ENCODE measurements at regions not wholly inside any gene's neighbourhood (a gene's known extent, or its start where the extent isn't known, plus 50 kb on each side); places are given as distances from the start of the nearest gene placed in this dataset.

DNA sequence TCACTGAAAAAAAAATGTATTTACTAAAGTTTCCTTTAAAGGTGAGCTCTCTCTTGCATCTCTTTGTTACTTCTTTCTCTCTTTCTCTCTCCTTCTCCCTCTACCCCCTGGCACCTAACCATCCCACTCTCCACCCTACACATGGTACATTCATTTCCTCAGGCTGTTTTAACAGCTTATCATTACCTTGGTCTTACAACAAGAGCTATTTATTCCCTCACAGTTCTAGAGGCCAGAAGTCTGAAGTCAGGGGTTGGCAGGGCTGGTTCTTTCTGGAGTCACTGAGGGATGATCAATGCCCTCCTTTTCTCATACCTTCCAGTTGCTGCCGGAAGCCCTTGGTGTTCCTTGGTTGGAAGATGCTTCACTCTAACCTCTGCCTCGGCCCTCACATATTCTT is 91.1 kb upstream of the DSCAM start:
- TF ChIP-seq, protein P1, sequence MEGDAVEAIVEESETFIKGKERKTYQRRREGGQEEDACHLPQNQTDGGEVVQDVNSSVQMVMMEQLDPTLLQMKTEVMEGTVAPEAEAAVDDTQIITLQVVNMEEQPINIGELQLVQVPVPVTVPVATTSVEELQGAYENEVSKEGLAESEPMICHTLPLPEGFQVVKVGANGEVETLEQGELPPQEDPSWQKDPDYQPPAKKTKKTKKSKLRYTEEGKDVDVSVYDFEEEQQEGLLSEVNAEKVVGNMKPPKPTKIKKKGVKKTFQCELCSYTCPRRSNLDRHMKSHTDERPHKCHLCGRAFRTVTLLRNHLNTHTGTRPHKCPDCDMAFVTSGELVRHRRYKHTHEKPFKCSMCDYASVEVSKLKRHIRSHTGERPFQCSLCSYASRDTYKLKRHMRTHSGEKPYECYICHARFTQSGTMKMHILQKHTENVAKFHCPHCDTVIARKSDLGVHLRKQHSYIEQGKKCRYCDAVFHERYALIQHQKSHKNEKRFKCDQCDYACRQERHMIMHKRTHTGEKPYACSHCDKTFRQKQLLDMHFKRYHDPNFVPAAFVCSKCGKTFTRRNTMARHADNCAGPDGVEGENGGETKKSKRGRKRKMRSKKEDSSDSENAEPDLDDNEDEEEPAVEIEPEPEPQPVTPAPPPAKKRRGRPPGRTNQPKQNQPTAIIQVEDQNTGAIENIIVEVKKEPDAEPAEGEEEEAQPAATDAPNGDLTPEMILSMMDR (IDR thresholded peaks at IDR 0.05; ENCODE audit: insufficient read depth, low read depth, low read length, missing control alignments): no peak
- no peak for DNase-seq (ENCODE audit: low read depth)
- H3K4me3 ChIP-seq (ENCODE audit: low read depth, low read length): no peak overlapping the region

DNA sequence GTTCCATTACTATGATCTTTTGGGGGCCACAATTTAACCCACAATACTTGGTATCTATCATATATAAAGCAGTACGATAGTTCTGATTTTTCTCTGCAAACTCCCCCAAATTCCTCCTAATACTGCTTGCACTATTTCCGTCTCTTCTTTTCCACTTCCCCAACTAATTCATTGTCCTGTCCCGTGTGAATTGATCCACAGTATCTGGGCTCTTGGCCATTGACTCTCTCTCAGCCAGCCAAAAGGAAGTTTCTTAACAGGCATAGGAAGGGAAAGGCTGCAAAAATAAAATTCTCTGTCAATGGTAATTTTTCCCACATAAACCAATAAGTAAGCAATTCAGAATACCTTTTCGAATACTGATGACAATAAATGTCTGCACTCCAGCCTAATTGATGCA is 91.7 kb upstream of the DSCAM start:
- TF ChIP-seq, protein P1 (IDR thresholded peaks at IDR 0.05; ENCODE audit: insufficient read depth, low read depth, low read length, missing control alignments): no peak
- DNase-seq (ENCODE audit: low read depth): no peak
- H3K4me3 ChIP-seq (ENCODE audit: low read depth, low read length): no peak overlapping the region

DNA sequence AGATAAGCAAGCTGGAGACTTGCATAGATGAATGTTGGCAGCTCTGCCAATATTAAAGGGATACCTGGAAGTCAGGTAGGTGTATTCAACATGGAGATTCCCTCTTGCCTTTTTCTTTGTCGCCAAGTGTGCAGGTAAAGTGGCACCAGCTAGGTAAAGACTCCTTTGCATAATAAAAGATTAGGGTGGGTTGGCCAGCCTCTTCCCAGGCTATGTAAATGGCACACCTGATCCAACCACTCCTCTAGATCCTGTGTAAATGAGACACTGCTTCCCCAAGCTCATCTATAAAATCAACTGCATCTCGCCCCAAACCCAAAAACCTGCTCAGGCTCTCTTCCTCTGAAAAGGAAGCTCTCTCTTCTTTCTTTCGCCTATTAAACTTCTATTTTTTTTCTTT is 100.8 kb upstream of the DSCAM start:
- DNase-seq (ENCODE audit: low read depth): no peak
- TF ChIP-seq, protein P1 (IDR thresholded peaks at IDR 0.05; ENCODE audit: insufficient read depth, low read depth, low read length, missing control alignments): no peak
- no peak overlapping the region for H3K4me3 ChIP-seq (ENCODE audit: low read depth, low read length)

DNA sequence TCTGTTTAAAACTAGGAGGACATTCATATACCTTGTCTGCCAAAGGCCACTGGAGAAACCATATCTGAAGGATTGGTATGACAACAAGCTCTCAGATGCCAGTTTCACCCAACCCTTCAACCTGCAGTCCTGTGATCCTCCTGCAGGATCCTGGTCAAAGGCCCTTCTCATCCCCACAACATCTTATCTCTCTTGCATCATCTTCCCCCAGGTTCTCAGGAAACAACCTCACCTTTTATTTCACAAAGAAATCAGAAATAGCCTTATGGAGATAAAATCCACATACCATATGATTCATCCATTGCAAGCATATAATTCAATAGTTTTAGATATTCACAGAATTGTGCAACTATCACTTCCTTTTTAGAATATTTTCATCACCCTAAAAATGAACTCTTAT is 104.0 kb upstream of the DSCAM start:
- no peak for DNase-seq (ENCODE audit: low read depth)
- TF ChIP-seq, protein P1 (IDR thresholded peaks at IDR 0.05; ENCODE audit: insufficient read depth, low read depth, low read length, missing control alignments): no peak
- no peak overlapping the region for H3K4me3 ChIP-seq (ENCODE audit: low read depth, low read length)

DNA sequence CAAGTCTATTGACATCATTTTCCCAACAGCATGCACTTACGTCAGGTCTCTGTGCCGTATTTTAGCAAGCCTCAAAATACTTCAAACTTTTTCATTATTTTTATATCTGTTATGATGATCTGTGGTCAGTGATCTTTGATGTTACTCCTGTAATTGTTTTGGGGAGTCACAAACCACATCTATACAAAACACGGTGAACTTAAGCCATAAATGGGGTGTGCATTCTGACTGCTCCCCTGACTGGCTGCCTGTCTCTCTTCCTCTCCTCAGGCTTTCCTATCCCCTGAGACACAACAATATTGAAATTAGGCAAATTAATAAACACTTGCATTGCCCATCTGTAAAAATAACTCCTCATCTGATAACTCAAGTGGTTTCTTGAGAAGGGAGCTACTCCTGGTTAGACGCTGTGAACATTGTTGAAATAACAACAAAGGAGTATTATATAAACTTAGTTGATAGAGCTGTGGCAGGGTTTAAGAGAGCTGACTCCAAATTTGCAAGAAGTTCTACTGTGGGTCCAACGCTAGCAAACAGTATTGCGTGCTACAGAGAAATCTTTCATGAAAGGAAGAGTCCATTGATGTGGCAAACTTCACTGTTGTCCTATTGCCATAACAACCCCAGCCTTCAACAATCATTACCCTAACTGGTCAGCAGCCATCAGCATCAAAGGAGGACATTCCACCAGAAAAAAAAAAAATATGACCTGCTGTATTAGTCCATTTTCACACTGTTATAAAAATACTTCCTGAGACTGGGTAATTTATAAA is 105.8 kb upstream of the DSCAM start:
- TF ChIP-seq, protein P1 (IDR thresholded peaks at IDR 0.05; ENCODE audit: insufficient read depth, low read depth, low read length, missing control alignments): no peak
- no peak for DNase-seq (ENCODE audit: low read depth)
- H3K4me3 ChIP-seq (ENCODE audit: low read depth, low read length): no peak overlapping the region

DNA sequence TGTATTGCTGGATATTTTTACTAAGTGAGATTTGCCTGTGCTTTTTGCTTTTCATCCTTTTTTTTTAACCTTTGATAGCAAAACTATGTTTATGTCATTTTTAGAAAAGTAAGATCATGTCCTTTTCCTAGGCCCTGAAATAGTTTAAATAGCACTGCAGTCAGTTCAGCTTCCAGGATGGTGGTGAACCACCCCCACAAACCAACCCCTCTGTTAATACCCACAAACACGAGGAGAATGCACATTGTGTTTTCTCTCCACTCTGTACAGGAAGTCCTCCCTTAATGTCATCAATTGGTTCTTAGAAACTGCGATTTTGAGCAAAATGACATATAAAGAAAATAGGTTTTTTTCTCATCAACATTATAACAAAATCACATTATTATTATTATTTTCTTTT is 117.7 kb upstream of the DSCAM start:
- TF ChIP-seq, protein P1 (IDR thresholded peaks at IDR 0.05; ENCODE audit: insufficient read depth, low read depth, low read length, missing control alignments): no peak
- no peak overlapping the region for H3K4me3 ChIP-seq (ENCODE audit: low read depth, low read length)
- DNase-seq (ENCODE audit: low read depth): no peak

DNA sequence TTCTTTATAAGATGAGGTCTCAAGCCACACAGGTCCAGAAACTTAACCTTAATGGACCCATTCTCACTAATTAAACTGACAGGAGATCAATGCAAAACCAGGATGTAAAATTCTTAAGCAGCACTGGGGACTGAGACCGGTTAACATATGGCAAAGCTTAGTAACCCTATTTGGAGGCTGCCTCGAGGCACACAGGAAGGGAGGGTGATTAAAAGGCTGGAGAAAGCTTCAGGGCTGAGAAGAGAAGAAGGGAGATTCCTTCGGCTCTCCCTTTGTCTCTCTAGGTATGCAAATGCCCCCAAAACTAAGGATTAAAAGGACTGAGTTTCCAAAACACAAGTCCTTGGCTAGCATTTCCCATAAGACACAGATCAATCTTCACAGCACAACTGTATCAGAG is 120.8 kb upstream of the DSCAM start:
- TF ChIP-seq, protein P1 (IDR thresholded peaks at IDR 0.05; ENCODE audit: insufficient read depth, low read depth, low read length, missing control alignments): no peak
- no peak for DNase-seq (ENCODE audit: low read depth)
- H3K4me3 ChIP-seq (ENCODE audit: low read depth, low read length): no peak overlapping the region
